Testis (tissue), 2 donors: ENCODE measurements at regions not wholly inside any gene's neighbourhood (a gene's known extent, or its start where the extent isn't known, plus 50 kb on each side); places are given as distances from the start of the nearest gene placed in this dataset.
A peak's percentile ranks its signal among the peaks of the same experiment; 100 is the strongest.
"Not testable (repeated sequence)": the region's sequence is repeated elsewhere in the genome, so short reads cannot be mapped to it uniquely, and the experiment has no call there.

Experiments
- DNase-seq: peaks from one replicate; pipeline ENCODE4 v3.0.0-alpha.2; 2019
- H3K27ac ChIP-seq, 2 donors: fragments of 200-600 bp; sonication (generic); one replicate each; pipeline ENCODE4 v1.5.1; 2019
- H3K27me3 ChIP-seq: fragments of 200-600 bp; sonication (generic); one replicate; pipeline ENCODE4 v1.5.1; 2019
- H3K36me3 ChIP-seq: fragments of 200-600 bp; sonication (generic); one replicate; pipeline ENCODE4 v1.5.1; 2017; ENCODE audit warnings: low read depth; ENCODE audit errors: missing control alignments
- H3K4me1 ChIP-seq: fragments of 200-600 bp; sonication (generic); one replicate; pipeline ENCODE4 v1.5.1; 2019
- H3K4me3 ChIP-seq, 2 donors: fragments of 200-600 bp; sonication (generic); one replicate each; pipeline ENCODE4 v1.5.1; 2017 to 2019
- H3K9me3 ChIP-seq: fragments of 200-600 bp; sonication (generic); one replicate; pipeline ENCODE4 v1.5.1; 2017
- CTCF ChIP-seq, 3 experiments: fragments of 450-650 bp in 2 of 3; fragments of 200-600 bp in 1 of 3; sonication (generic) in 1 of 3; IDR thresholded peaks; one replicate each; pipeline ENCODE4 v1.5.1; 2016 to 2019; ENCODE audit warnings: antibody characterized with exemption in 3 of 3, mild to moderate bottlenecking in 2 of 3, moderate library complexity in 1 of 3
- POLR2A ChIP-seq: fragments of 450-650 bp; IDR thresholded peaks from one replicate; pipeline ENCODE4 v1.6.1; 2017; ENCODE audit warnings: antibody characterized with exemption, mild to moderate bottlenecking, moderate library complexity
- WGBS, 2 donors: methylation state at CpG; one replicate each; pipeline ENCODE4 v1.1.5; 2018; 5-methylcytosine and 5-hydroxymethylcytosine counted together
- intact Hi-C: fragments of 100-400 bp; cut with DNase I; formaldehyde crosslinking; loops from one replicate; pipeline ENCODE4 v1.15.1; 2023; ENCODE audit warnings: low total_unique reads

GRCh38 chr11:57941875-57942274, 81.8 kb upstream of the OR9Q1 start:
- no peak overlapping the region for H3K27ac ChIP-seq
- DNase-seq: no peak
- TF ChIP-seq CTCF (IDR thresholded peaks at IDR 0.05): no peak
- no peak for TF ChIP-seq POLR2A
- 73 to 88% methylated on average over 2 to 3 of the region's 3 CpGs for WGBS, 2 donors
- H3K4me3 ChIP-seq: no peak overlapping the region
- H3K4me1 ChIP-seq: no peaks in the 10 kb centered on the region
- H3K9me3 ChIP-seq: no peaks in the 10 kb centered on the region
- no peaks in the 10 kb centered on the region for H3K27me3 ChIP-seq
- no peaks in the 10 kb centered on the region for H3K36me3 ChIP-seq
- intact Hi-C loops: no loop called here

DNA sequence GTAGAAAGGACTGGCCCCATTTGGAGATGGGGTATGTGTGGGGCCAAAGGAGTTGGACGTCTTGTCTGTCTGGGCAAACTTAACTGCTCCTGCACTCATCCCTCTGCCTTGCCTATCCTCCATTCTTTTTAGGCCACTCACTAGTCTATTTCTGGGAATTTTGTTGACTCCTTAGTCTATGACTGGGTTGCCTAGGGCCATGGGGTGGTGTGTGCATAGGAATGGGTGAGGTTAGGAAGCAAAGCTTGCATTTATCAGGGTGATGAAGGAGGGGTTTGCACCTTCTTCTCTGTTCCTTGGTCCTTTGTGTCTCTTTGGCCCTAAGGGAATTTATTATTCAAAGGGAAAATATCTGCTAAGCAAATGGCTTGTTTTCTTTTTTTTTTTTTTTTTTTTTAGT, 80.9 kb upstream of the OR9Q1 start:
- DNase-seq: no peak
- Histone ChIP-seq H3K4me1 (no peaks in the 10 kb centered on the region), H3K4me3 (no peak overlapping the region), H3K27ac (no peak overlapping the region), H3K27me3 (no peaks in the 10 kb centered on the region), H3K36me3 (no peaks in the 10 kb centered on the region), H3K9me3 (no peaks in the 10 kb centered on the region)
- no peak for TF ChIP-seq POLR2A
- TF ChIP-seq CTCF (IDR thresholded peaks at IDR 0.05): no peak
- 77 to 100% methylated on average over 1 of the region's 1 CpG for WGBS, 2 donors
- intact Hi-C loops: no loop called here

- H3K36me3 ChIP-seq, H3K27ac ChIP-seq, intact Hi-C loops, DNase-seq, H3K4me1 ChIP-seq, H3K27me3 ChIP-seq, H3K9me3 ChIP-seq: not testable (repeated sequence)
- whole genome bisulfite sequencing, 2 donors: 69 to 94% methylated on average over 11 to 14 of the region's 28 CpGs
- H3K4me3 ChIP-seq: peak overlapping the region in 1 of 2 donors; percentile 5
These were observed 79.9 kb upstream of the OR9Q1 start for GRCh38 chr11:57943766-57944165.

- H3K27me3 ChIP-seq: no peaks in the 10 kb centered on the region
- H3K9me3 ChIP-seq: no peaks in the 10 kb centered on the region
- H3K36me3 ChIP-seq: no peaks in the 10 kb centered on the region
- no peak overlapping the region for H3K27ac ChIP-seq
- 78 to 82% methylated on average over 2 of the region's 2 CpGs for WGBS, 2 donors
- no peaks in the 10 kb centered on the region for H3K4me1 ChIP-seq
- intact Hi-C loops: no loop called here
- no peak for DNase-seq
- H3K4me3 ChIP-seq: no peak overlapping the region
- TF ChIP-seq POLR2A: no peak
- TF ChIP-seq CTCF (IDR thresholded peaks at IDR 0.05): no peak
These were observed 77.1 kb upstream of the OR9Q1 start for GRCh38 chr11:57946628-57947027.

DNA sequence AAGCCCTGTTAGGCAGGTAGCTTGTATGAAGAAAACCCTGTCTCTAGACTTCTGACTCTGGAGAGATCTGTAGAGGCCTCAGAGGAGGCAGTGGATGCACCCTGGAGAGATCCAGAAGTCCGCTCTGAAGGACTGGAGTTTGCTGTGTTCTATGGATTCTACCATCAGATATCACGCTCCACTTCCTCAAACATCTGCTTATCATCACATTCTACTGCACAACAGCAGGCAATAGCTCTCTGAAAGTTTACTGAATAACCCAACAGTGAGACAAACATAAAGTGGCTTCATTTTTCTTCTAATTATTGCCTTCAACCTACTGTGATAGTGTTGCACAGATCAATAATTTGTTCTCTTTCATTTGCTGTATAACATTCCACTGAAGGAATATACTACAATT, 59.0 kb upstream of the OR9Q1 start:
- DNase-seq: no peak
- Histone ChIP-seq H3K9me3 (no peaks in the 10 kb centered on the region), H3K4me1 (no peaks in the 10 kb centered on the region), H3K27me3 (no peaks in the 10 kb centered on the region), H3K4me3 (no peak overlapping the region), H3K36me3 (no peaks in the 10 kb centered on the region), H3K27ac (no peak overlapping the region)
- 94 to 96% methylated on average over 2 of the region's 2 CpGs for WGBS, 2 donors
- intact Hi-C loops: no loop called here
- no peak for TF ChIP-seq POLR2A

GRCh38 chr11:57971272-57972012, 52.2 kb upstream of the OR9Q1 start:
- Histone ChIP-seq H3K4me1 (peaks cover 12% of the 10 kb centered on the region), H3K4me3 (no peak overlapping the region), H3K36me3 (no peaks in the 10 kb centered on the region), H3K27ac (peak overlapping the region; percentile 56 to 70), H3K27me3 (no peaks in the 10 kb centered on the region), H3K9me3 (no peaks in the 10 kb centered on the region)
- 62 to 63% methylated on average over 6 of the region's 6 CpGs for WGBS, 2 donors
- no peak for TF ChIP-seq POLR2A
- TF ChIP-seq CTCF (IDR thresholded peaks at IDR 0.05): no peak
- DNase-seq: no peak
- intact Hi-C loops: no loop called here
